GM13977 (cell line): ENCODE measurements at regions not wholly inside any gene's neighbourhood (a gene's known extent, or its start where the extent isn't known, plus 50 kb on each side); places are given as distances from the start of the nearest gene placed in this dataset.
A peak's percentile ranks its signal among the peaks of the same experiment; 100 is the strongest.

Source experiments
- DNase-seq: peaks from one replicate; pipeline ENCODE4 v3.0.0; 2012; ENCODE audit warnings: low spot score
- CTCF ChIP-seq: IDR thresholded peaks from 2 replicates; pipeline ENCODE4 v1.5.1; 2012; ENCODE audit warnings: mild to moderate bottlenecking, control low read depth; ENCODE audit not compliant: insufficient read depth; ENCODE audit errors: extremely low read depth, missing control alignments
- in situ Hi-C: fragments of 300-500 bp; cut with MboI; formaldehyde crosslinking; loops from one replicate; pipeline ENCODE4 v1.12.0; 2022; ENCODE audit warnings: low sequenced_read_pairs, low pct_unique_long_range_greater_than_20kb, mixed read lengths, inconsistent platforms; ENCODE audit not compliant: unreplicated experiment

- DNase-seq = no peak
- in situ Hi-C loops = no loop called here
Measured at GRCh38 chr2:222797261-222797660, 63.6 kb upstream of the ACSL3 start.

GRCh38 chr2:222797871-222798270, 63.0 kb upstream of the ACSL3 start:
- no peak for DNase-seq
- in situ Hi-C loops = no loop called here
- no peak for TF ChIP-seq CTCF

More at GRCh38 chr2:222797261-222797660, 63.6 kb upstream of the ACSL3 start:
- TF ChIP-seq CTCF = peak; percentile 47

- in situ Hi-C loops = no loop called here
- TF ChIP-seq CTCF = no peak
- no peak for DNase-seq
Measured at GRCh38 chr2:222798528-222798927, 62.3 kb upstream of the ACSL3 start.

- in situ Hi-C loops = no loop called here
- no peak for TF ChIP-seq CTCF
- no peak for DNase-seq
Measured at GRCh38 chr2:222799262-222799918, 61.4 kb upstream of the ACSL3 start.

GRCh38 chr2:222802514-222803196, 58.2 kb upstream of the ACSL3 start:
- DNase-seq = no peak
- no peak for TF ChIP-seq CTCF
- in situ Hi-C loops = no loop called here

- in situ Hi-C loops = no loop called here
- no peak for DNase-seq
- no peak for TF ChIP-seq CTCF
Measured at GRCh38 chr2:222804351-222804750, 56.5 kb upstream of the ACSL3 start.
